GM23338 (cell line): ENCODE measurements at regions not wholly inside any gene's neighbourhood (a gene's known extent, or its start where the extent isn't known, plus 50 kb on each side); places are given as distances from the start of the nearest gene placed in this dataset.

Experiments
- ATAC-seq: fragments of 200-7000 bp; cut with Tn5 transposase; 3 replicates; pipeline ENCODE4 v1.9.1; 2020
- DNase-seq: peaks from one replicate; pipeline ENCODE4 v3.0.0-alpha.2; 2015; ENCODE audit warnings: low spot score
- H2AFZ ChIP-seq: fragments of 200-600 bp; sonication (generic); 2 replicates; pipeline ENCODE4 v1.8.0; 2016; ENCODE audit warnings: antibody characterized with exemption, mild to moderate bottlenecking, moderate library complexity
- H3F3A ChIP-seq: fragments of 200-600 bp; sonication (generic); replicated peaks from 2 replicates; pipeline ENCODE4 v1.8.0; 2017; ENCODE audit warnings: antibody characterized with exemption, mixed run types, low read depth
- H3K27ac ChIP-seq: fragments of 200-600 bp; sonication (generic); 2 replicates; pipeline ENCODE4 v1.6.1; 2016; ENCODE audit warnings: low read depth
- H3K27me3 ChIP-seq: fragments of 200-600 bp; sonication (generic); 2 replicates; pipeline ENCODE4 v1.8.0; 2016; ENCODE audit warnings: mild to moderate bottlenecking, mixed run types, moderate library complexity; ENCODE audit not compliant: insufficient read depth
- H3K36me3 ChIP-seq: fragments of 200-600 bp; sonication (generic); 2 replicates; pipeline ENCODE4 v1.8.0; 2016; ENCODE audit warnings: mild to moderate bottlenecking; ENCODE audit not compliant: insufficient read depth
- H3K4me1 ChIP-seq: fragments of 200-600 bp; sonication (generic); 2 replicates; pipeline ENCODE4 v1.8.0; 2016; ENCODE audit warnings: mild to moderate bottlenecking, moderate library complexity; ENCODE audit not compliant: insufficient read depth
- H3K4me2 ChIP-seq: fragments of 200-600 bp; sonication (generic); 2 replicates; pipeline ENCODE4 v1.7.1; 2017; ENCODE audit warnings: mixed run types
- H3K4me3 ChIP-seq: fragments of 200-600 bp; sonication (generic); 2 replicates; pipeline ENCODE4 v1.6.1; 2016; ENCODE audit warnings: mixed run types
- H3K79me2 ChIP-seq: fragments of 200-600 bp; sonication (generic); replicated peaks from 2 replicates; pipeline ENCODE4 v1.8.0; 2017; ENCODE audit warnings: mild to moderate bottlenecking; ENCODE audit not compliant: insufficient read depth
- H3K9me2 ChIP-seq: fragments of 200-600 bp; sonication (generic); 2 replicates; pipeline ENCODE4 v1.8.0; 2017; ENCODE audit not compliant: insufficient read depth
- H4K20me1 ChIP-seq: fragments of 200-600 bp; sonication (generic); replicated peaks from 2 replicates; pipeline ENCODE4 v1.8.0; 2017; ENCODE audit warnings: mild to moderate bottlenecking; ENCODE audit not compliant: insufficient read depth
- H3K27ac Mint-ChIP-seq: 2 replicates; pipeline ENCODE4 v1.8.0; 2020; ENCODE audit warnings: inconsistent platforms, mild to moderate bottlenecking, moderate library complexity, mixed read lengths
- H3K27me3 Mint-ChIP-seq: 3 replicates; pipeline ENCODE4 v1.8.0; 2022; ENCODE audit warnings: low read depth, mild to moderate bottlenecking, moderate library complexity, mixed read lengths, inconsistent platforms; ENCODE audit not compliant: insufficient read depth, poor library complexity
- H3K36me3 Mint-ChIP-seq: 3 replicates; pipeline ENCODE4 v1.8.0; 2021; ENCODE audit warnings: low read depth, mild to moderate bottlenecking, inconsistent platforms, moderate library complexity, mixed read lengths
- H3K4me1 Mint-ChIP-seq: 3 replicates; pipeline ENCODE4 v1.8.0; 2020; ENCODE audit warnings: mild to moderate bottlenecking, inconsistent platforms, mixed read lengths
- H3K4me3 Mint-ChIP-seq: 3 replicates; pipeline ENCODE4 v1.8.0; 2021; ENCODE audit warnings: moderate library complexity, mild to moderate bottlenecking, inconsistent platforms, mixed read lengths
- H3K9me3 Mint-ChIP-seq: 3 replicates; pipeline ENCODE4 v1.8.0; 2020; ENCODE audit warnings: moderate library complexity, mild to moderate bottlenecking, inconsistent platforms, mixed read lengths
- CREB1 ChIP-seq: fragments of 250-450 bp; sonication (Bioruptor Pico); IDR thresholded peaks from 2 replicates; pipeline ENCODE4 v1.5.0; 2020; ENCODE audit warnings: low read depth, mild to moderate bottlenecking, moderate library complexity
- CTCF ChIP-seq, 2 experiments: fragments of 200-600 bp in 1 of 2; sonication (generic) in 1 of 2; conservative IDR thresholded peaks; 2 replicates each; pipeline versions ENCODE4 v1.5.1 to v1.6.1; 2016 to 2017; ENCODE audit warnings: antibody characterized with exemption in 2 of 2, low read depth in 2 of 2, mild to moderate bottlenecking in 2 of 2, moderate library complexity in 1 of 2
- EZH2 ChIP-seq: fragments of 200-600 bp; sonication (generic); IDR thresholded peaks from one replicate; pipeline ENCODE4 v1.8.0; 2017; ENCODE audit warnings: antibody characterized with exemption, mild to moderate bottlenecking, low read depth; ENCODE audit not compliant: unreplicated experiment
- EZH2phosphoT487 ChIP-seq: fragments of 200-600 bp; sonication (generic); IDR thresholded peaks from one replicate; pipeline ENCODE4 v1.8.1; 2018; ENCODE audit warnings: antibody characterized with exemption; ENCODE audit not compliant: unreplicated experiment
- JUNB ChIP-seq: IDR thresholded peaks from one replicate; pipeline ENCODE4 v1.6.1; 2016; ENCODE audit warnings: antibody characterized with exemption; ENCODE audit not compliant: unreplicated experiment
- NANOG ChIP-seq: IDR thresholded peaks from 2 replicates; pipeline ENCODE4 v1.6.1; 2016; ENCODE audit warnings: antibody characterized with exemption, borderline replicate concordance
- POLR2AphosphoS5 ChIP-seq: IDR thresholded peaks from 2 replicates; pipeline ENCODE4 v1.6.1; 2016; ENCODE audit warnings: antibody characterized with exemption, low read depth
- REST ChIP-seq: IDR thresholded peaks from one replicate; pipeline ENCODE4 v1.6.1; 2018; ENCODE audit warnings: antibody characterized with exemption; ENCODE audit not compliant: unreplicated experiment
- STAT1 ChIP-seq: IDR thresholded peaks from one replicate; pipeline ENCODE4 v1.6.1; 2016; ENCODE audit warnings: antibody characterized with exemption; ENCODE audit not compliant: unreplicated experiment
- ZNF114 ChIP-seq: fragments of 250-450 bp; sonication (Bioruptor Pico); IDR thresholded peaks from 2 replicates; pipeline ENCODE4 v1.5.0; 2020; ENCODE audit warnings: mild to moderate bottlenecking, moderate library complexity
- ZNF331 ChIP-seq: fragments of 250-450 bp; sonication (Bioruptor Pico); IDR thresholded peaks from 2 replicates; pipeline ENCODE4 v1.5.0; 2020; ENCODE audit warnings: low read depth, mild to moderate bottlenecking, moderate library complexity
- TF ChIP-seq, protein P1 (sequence below): IDR thresholded peaks from 2 replicates; pipeline ENCODE4 v1.6.1; 2016; ENCODE audit warnings: antibody characterized with exemption
- TF ChIP-seq, protein P2 (sequence below): fragments of 250-450 bp; sonication (Bioruptor Pico); IDR thresholded peaks from 2 replicates; pipeline ENCODE4 v1.5.0; 2020; ENCODE audit warnings: mild to moderate bottlenecking, moderate library complexity

DNA sequence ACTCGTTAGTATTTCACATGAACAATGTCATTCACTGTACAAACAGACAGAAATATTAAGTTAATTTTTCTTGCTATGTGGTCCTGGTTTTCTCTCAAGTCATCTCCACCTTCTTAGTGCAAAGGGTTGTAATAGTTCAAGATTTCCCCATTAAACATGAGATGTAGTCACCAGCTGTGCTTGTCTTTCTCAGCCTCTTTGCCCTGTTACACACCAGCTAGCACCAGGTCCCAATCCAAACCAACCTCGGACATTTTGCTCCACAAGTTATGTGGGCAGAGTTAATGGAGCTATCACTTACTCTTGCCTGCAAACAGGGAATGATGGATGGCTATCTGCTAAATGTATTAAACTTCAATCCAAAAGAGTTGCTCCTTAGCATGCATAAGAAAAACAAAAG lies 328.1 kb downstream of the TLE1 start:
- TF ChIP-seq CREB1 (CRISPR knock-in tag) = no peak
- no peak for TF ChIP-seq JUNB
- TF ChIP-seq, protein P1, sequence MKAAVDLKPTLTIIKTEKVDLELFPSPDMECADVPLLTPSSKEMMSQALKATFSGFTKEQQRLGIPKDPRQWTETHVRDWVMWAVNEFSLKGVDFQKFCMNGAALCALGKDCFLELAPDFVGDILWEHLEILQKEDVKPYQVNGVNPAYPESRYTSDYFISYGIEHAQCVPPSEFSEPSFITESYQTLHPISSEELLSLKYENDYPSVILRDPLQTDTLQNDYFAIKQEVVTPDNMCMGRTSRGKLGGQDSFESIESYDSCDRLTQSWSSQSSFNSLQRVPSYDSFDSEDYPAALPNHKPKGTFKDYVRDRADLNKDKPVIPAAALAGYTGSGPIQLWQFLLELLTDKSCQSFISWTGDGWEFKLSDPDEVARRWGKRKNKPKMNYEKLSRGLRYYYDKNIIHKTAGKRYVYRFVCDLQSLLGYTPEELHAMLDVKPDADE = no peak
- TF ChIP-seq, protein P2, sequence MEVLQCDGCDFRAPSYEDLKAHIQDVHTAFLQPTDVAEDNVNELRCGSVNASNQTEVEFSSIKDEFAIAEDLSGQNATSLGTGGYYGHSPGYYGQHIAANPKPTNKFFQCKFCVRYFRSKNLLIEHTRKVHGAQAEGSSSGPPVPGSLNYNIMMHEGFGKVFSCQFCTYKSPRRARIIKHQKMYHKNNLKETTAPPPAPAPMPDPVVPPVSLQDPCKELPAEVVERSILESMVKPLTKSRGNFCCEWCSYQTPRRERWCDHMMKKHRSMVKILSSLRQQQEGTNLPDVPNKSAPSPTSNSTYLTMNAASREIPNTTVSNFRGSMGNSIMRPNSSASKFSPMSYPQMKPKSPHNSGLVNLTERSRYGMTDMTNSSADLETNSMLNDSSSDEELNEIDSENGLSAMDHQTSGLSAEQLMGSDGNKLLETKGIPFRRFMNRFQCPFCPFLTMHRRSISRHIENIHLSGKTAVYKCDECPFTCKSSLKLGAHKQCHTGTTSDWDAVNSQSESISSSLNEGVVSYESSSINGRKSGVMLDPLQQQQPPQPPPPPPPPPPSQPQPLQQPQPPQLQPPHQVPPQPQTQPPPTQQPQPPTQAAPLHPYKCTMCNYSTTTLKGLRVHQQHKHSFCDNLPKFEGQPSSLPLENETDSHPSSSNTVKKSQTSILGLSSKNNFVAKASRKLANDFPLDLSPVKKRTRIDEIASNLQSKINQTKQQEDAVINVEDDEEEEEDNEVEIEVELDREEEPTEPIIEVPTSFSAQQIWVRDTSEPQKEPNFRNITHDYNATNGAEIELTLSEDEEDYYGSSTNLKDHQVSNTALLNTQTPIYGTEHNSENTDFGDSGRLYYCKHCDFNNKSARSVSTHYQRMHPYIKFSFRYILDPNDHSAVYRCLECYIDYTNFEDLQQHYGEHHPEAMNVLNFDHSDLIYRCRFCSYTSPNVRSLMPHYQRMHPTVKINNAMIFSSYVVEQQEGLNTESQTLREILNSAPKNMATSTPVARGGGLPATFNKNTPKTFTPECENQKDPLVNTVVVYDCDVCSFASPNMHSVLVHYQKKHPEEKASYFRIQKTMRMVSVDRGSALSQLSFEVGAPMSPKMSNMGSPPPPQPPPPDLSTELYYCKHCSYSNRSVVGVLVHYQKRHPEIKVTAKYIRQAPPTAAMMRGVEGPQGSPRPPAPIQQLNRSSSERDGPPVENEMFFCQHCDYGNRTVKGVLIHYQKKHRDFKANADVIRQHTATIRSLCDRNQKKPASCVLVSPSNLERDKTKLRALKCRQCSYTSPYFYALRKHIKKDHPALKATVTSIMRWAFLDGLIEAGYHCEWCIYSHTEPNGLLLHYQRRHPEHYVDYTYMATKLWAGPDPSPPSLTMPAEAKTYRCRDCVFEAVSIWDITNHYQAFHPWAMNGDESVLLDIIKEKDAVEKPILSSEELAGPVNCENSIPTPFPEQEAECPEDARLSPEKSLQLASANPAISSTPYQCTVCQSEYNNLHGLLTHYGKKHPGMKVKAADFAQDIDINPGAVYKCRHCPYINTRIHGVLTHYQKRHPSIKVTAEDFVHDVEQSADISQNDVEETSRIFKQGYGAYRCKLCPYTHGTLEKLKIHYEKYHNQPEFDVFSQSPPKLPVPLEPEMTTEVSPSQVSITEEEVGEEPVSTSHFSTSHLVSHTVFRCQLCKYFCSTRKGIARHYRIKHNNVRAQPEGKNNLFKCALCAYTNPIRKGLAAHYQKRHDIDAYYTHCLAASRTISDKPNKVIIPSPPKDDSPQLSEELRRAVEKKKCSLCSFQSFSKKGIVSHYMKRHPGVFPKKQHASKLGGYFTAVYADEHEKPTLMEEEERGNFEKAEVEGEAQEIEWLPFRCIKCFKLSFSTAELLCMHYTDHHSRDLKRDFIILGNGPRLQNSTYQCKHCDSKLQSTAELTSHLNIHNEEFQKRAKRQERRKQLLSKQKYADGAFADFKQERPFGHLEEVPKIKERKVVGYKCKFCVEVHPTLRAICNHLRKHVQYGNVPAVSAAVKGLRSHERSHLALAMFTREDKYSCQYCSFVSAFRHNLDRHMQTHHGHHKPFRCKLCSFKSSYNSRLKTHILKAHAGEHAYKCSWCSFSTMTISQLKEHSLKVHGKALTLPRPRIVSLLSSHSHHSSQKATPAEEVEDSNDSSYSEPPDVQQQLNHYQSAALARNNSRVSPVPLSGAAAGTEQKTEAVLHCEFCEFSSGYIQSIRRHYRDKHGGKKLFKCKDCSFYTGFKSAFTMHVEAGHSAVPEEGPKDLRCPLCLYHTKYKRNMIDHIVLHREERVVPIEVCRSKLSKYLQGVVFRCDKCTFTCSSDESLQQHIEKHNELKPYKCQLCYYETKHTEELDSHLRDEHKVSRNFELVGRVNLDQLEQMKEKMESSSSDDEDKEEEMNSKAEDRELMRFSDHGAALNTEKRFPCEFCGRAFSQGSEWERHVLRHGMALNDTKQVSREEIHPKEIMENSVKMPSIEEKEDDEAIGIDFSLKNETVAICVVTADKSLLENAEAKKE (CRISPR knock-in tag) = no peak
- TF ChIP-seq STAT1 = no peak
- TF ChIP-seq POLR2AphosphoS5 = no peak
- no peak for TF ChIP-seq CTCF (conservative IDR thresholded peaks at IDR 0.05; ENCODE audit: low read depth in 2 of 2)
- TF ChIP-seq NANOG = no peak
- TF ChIP-seq REST = no peak
- no peak for TF ChIP-seq EZH2phosphoT487
- TF ChIP-seq ZNF331 (CRISPR knock-in tag) = no peak
- TF ChIP-seq ZNF114 = no peak
- no peak for TF ChIP-seq EZH2
- Histone ChIP-seq H3K9me2 (0 out of 2 replicates have a peak, but pooled peaks cover 5% of the 10 kb centered on the region), H3K4me1 (no peaks in the 10 kb centered on the region), H3K36me3 (no peaks in the 10 kb centered on the region; the same call in 1 of the 2 replicates), H3F3A (no peaks in the 10 kb centered on the region), H3K27ac (no peak overlapping the region), H3K27me3 (no peaks in the 10 kb centered on the region), H3K4me3 (no peak overlapping the region), H2AFZ (no peak overlapping the region), H3K4me2 (no peak overlapping the region), H3K79me2 (no peaks in the 10 kb centered on the region), H4K20me1 (no peaks in the 10 kb centered on the region)
- Mint-ChIP-seq H3K27ac (no peak overlapping the region), H3K9me3 (peaks cover 18% of the 10 kb centered on the region; the same call in 2 of the 3 replicates), H3K27me3 (no peaks in the 10 kb centered on the region), H3K4me1 (no peaks in the 10 kb centered on the region), H3K36me3 (peaks cover 20% of the 10 kb centered on the region; the same call in 1 of the 3 replicates), H3K4me3 (no peak overlapping the region)
- no peak for ATAC-seq
- no peak for DNase-seq
